ENCODE measurements at regions not wholly inside any gene's neighbourhood (a gene's known extent, or its start where the extent isn't known, plus 50 kb on each side); places are given as distances from the start of the nearest gene placed in this dataset.

- no peak overlapping the region for H3K27ac ChIP-seq
- H3K27me3 ChIP-seq, result no peaks in the 10 kb centered on the region
- no peak for DNase-seq (ENCODE audit: low spot score in 2 of 2)
- H3K4me3 ChIP-seq, result no peak overlapping the region
- no peaks in the 10 kb centered on the region for H3K9me3 ChIP-seq
- 71% methylated on average over 1 of the region's 1 CpG for WGBS
- no peaks in the 10 kb centered on the region for H3K36me3 ChIP-seq
- no peaks in the 10 kb centered on the region for H3K4me1 ChIP-seq
- TF ChIP-seq CTCF (IDR thresholded peaks at IDR 0.05) (no peak), POLR2AphosphoS5 (IDR thresholded peaks at IDR 0.05) (no peak)
Measured at GRCh38 chr2:12513339-12513738, 203.4 kb upstream of the TRIB2 start.

- H3K27me3 ChIP-seq, result no peaks in the 10 kb centered on the region
- H3K9me3 ChIP-seq, result no peaks in the 10 kb centered on the region
- H3K4me3 ChIP-seq, result no peak overlapping the region
- H3K4me1 ChIP-seq, result no peaks in the 10 kb centered on the region
- DNase-seq (ENCODE audit: low spot score in 2 of 2), result no peak
- TF ChIP-seq POLR2A (IDR thresholded peaks at IDR 0.05) (no peak), CTCF (IDR thresholded peaks at IDR 0.05) (no peak), POLR2AphosphoS5 (IDR thresholded peaks at IDR 0.05) (no peak), EP300 (IDR thresholded peaks at IDR 0.05) (no peak)
- no peak overlapping the region for H3K27ac ChIP-seq
- 82% methylated on average over 3 of the region's 3 CpGs for WGBS
- H3K36me3 ChIP-seq, result no peaks in the 10 kb centered on the region
Measured at GRCh38 chr2:12514168-12514567, 202.6 kb upstream of the TRIB2 start.

GRCh38 chr2:12514631-12515437 lies 201.9 kb upstream of the TRIB2 start:
- Histone ChIP-seq H3K4me3 (no peak overlapping the region), H3K4me1 (no peaks in the 10 kb centered on the region), H3K27ac (no peak overlapping the region), H3K36me3 (no peaks in the 10 kb centered on the region), H3K9me3 (no peaks in the 10 kb centered on the region), H3K27me3 (no peaks in the 10 kb centered on the region)
- TF ChIP-seq CTCF (IDR thresholded peaks at IDR 0.05), result no peak
- TF ChIP-seq POLR2A (IDR thresholded peaks at IDR 0.05), result no peak
- no peak for TF ChIP-seq EP300 (IDR thresholded peaks at IDR 0.05)
- no peak for TF ChIP-seq POLR2AphosphoS5 (IDR thresholded peaks at IDR 0.05)
- 83% methylated on average over 9 of the region's 9 CpGs for WGBS
- DNase-seq (ENCODE audit: low spot score in 2 of 2), result no peak

- TF ChIP-seq CTCF (IDR thresholded peaks at IDR 0.05), result no peak
- no peak for TF ChIP-seq POLR2A (IDR thresholded peaks at IDR 0.05)
- no peak for TF ChIP-seq POLR2AphosphoS5 (IDR thresholded peaks at IDR 0.05)
- 81% methylated on average over 1 of the region's 1 CpG for WGBS
- DNase-seq (ENCODE audit: low spot score in 2 of 2), result no peak
- Histone ChIP-seq H3K9me3 (no peaks in the 10 kb centered on the region), H3K4me3 (no peak overlapping the region), H3K4me1 (no peaks in the 10 kb centered on the region), H3K27ac (no peak overlapping the region), H3K27me3 (no peaks in the 10 kb centered on the region), H3K36me3 (no peaks in the 10 kb centered on the region)
Measured at GRCh38 chr2:12515871-12516270, 200.9 kb upstream of the TRIB2 start.

GRCh38 chr2:12533337-12534005 lies 183.3 kb upstream of the TRIB2 start:
- Histone ChIP-seq H3K27ac (no peak overlapping the region), H3K4me3 (no peak overlapping the region), H3K9me3 (no peaks in the 10 kb centered on the region), H3K27me3 (no peaks in the 10 kb centered on the region), H3K36me3 (no peaks in the 10 kb centered on the region), H3K4me1 (peaks cover 12% of the 10 kb centered on the region)
- TF ChIP-seq POLR2A (IDR thresholded peaks at IDR 0.05) (no peak), POLR2AphosphoS5 (IDR thresholded peaks at IDR 0.05) (no peak), CTCF (IDR thresholded peaks at IDR 0.05) (no peak), EP300 (IDR thresholded peaks at IDR 0.05) (no peak)
- 44% methylated on average over 1 of the region's 1 CpG for WGBS
- DNase-seq (ENCODE audit: low spot score in 2 of 2), result no peak

Measured in suprapubic skin (tissue), 4 donors.